PC-3 (cell line): ENCODE measurements at regions not wholly inside any gene's neighbourhood (a gene's known extent, or its start where the extent isn't known, plus 50 kb on each side); places are given as distances from the start of the nearest gene placed in this dataset.
A peak's percentile ranks its signal among the peaks of the same experiment; 100 is the strongest.

Source experiments
- ATAC-seq: fragments of 200-7000 bp; cut with Tn5 transposase; 2 replicates; pipeline ENCODE4 v1.9.1; 2020; ENCODE audit warnings: mild to moderate bottlenecking, moderate library complexity
- BruUV-seq: library from RNA; stranded (reverse); fragments of 400-500 nt; replicated peaks from 2 replicates; lab custom pipeline; 2021; lab: Mats Ljungman, UMichigan
- CTCF ChIA-PET: fragments of 300-600 bp; sonication (Branson Sonifier 250); formaldehyde crosslinking; loops from one replicate; lab custom pipeline; 2022; ENCODE audit warnings: antibody characterized with exemption; lab: Charles Lee
- POLR2A ChIA-PET: fragments of 300-600 bp; sonication (Branson Sonifier 250); formaldehyde crosslinking; loops from one replicate; lab custom pipeline; 2022; ENCODE audit warnings: antibody characterized with exemption; ENCODE audit not compliant: unreplicated experiment; lab: Charles Lee
- DNase-seq: peaks from one replicate; pipeline ENCODE4 v3.0.0-alpha.2; 2015
- H2AFZ ChIP-seq: fragments of 300-600 bp; sonication (generic); 2 replicates; pipeline ENCODE4 v1.6.0; 2016; ENCODE audit warnings: antibody characterized with exemption, low read length
- H3F3A ChIP-seq: fragments of 300-600 bp; sonication (generic); one replicate; pipeline ENCODE4 v1.6.0; 2017; ENCODE audit warnings: antibody characterized with exemption, low read length, control low read depth, mild to moderate bottlenecking; ENCODE audit not compliant: unreplicated experiment
- H3K27ac ChIP-seq: fragments of 300-600 bp; sonication (generic); 2 replicates; pipeline ENCODE4 v1.5.1; 2016; ENCODE audit warnings: mild to moderate bottlenecking, low read length
- H3K27me3 ChIP-seq: fragments of 300-600 bp; sonication (generic); 2 replicates; pipeline ENCODE4 v1.6.1; 2016; ENCODE audit warnings: low read length, mixed read lengths
- H3K36me3 ChIP-seq: fragments of 300-600 bp; sonication (generic); 2 replicates; pipeline ENCODE4 v1.6.1; 2016; ENCODE audit warnings: low read depth, mixed run types, low read length, mixed read lengths
- H3K4me1 ChIP-seq: fragments of 300-600 bp; sonication (generic); 2 replicates; pipeline ENCODE4 v1.5.1; 2016; ENCODE audit warnings: low read length; ENCODE audit not compliant: insufficient read depth
- H3K4me2 ChIP-seq: fragments of 300-600 bp; sonication (generic); 2 replicates; pipeline ENCODE4 v1.6.0; 2016; ENCODE audit warnings: low read length
- H3K4me3 ChIP-seq: fragments of 300-600 bp; sonication (generic); 2 replicates; pipeline ENCODE4 v1.5.1; 2016; ENCODE audit warnings: mild to moderate bottlenecking, low read length, mixed read lengths
- H3K79me2 ChIP-seq: fragments of 300-600 bp; sonication (generic); 2 replicates; pipeline ENCODE4 v1.6.1; 2017; ENCODE audit warnings: low read length, mixed read lengths
- H3K9ac ChIP-seq: fragments of 300-600 bp; sonication (generic); 2 replicates; pipeline ENCODE4 v1.6.0; 2016; ENCODE audit warnings: mild to moderate bottlenecking, low read length
- H3K9me2 ChIP-seq: fragments of 300-600 bp; sonication (generic); replicated peaks from 2 replicates; pipeline ENCODE4 v1.6.1; 2016; ENCODE audit warnings: mixed run types, low read length, mixed read lengths
- H3K9me3 ChIP-seq: fragments of 300-600 bp; sonication (generic); 2 replicates; pipeline ENCODE4 v1.6.1; 2016; ENCODE audit warnings: low read length, mixed read lengths
- H4K20me1 ChIP-seq: fragments of 300-600 bp; sonication (generic); 2 replicates; pipeline ENCODE4 v1.6.1; 2016; ENCODE audit warnings: low read length, mixed read lengths
- EZH2 ChIP-seq: fragments of 300-600 bp; sonication (generic); IDR thresholded peaks from one replicate; pipeline ENCODE4 v1.6.1; 2017; ENCODE audit warnings: antibody characterized with exemption, mild to moderate bottlenecking, low read length; ENCODE audit not compliant: unreplicated experiment
- EZH2phosphoT487 ChIP-seq: fragments of 300-600 bp; sonication (generic); IDR thresholded peaks from 2 replicates; pipeline ENCODE4 v1.6.1; 2018; ENCODE audit warnings: mild to moderate bottlenecking, antibody characterized with exemption, low read length, borderline replicate concordance
- intact Hi-C: fragments of 100-400 bp; cut with micrococcal nuclease; formaldehyde crosslinking; loops from 2 replicates; pipeline ENCODE4 v1.9.0; 2023
- TF ChIP-seq, protein P1 (sequence below): fragments of 300-600 bp; sonication (generic); conservative IDR thresholded peaks from 2 replicates; pipeline ENCODE4 v1.5.1; 2017; ENCODE audit warnings: antibody characterized with exemption, low read depth, mild to moderate bottlenecking, low read length

GRCh38 chr7:130910949-130911944, 177.2 kb upstream of the KLF14 start:
- H2AFZ ChIP-seq = no peak overlapping the region
- H3K4me1 ChIP-seq = peaks cover 53% of the 10 kb centered on the region
- H3K79me2 ChIP-seq = peaks cover 93% of the 10 kb centered on the region
- H3K27ac ChIP-seq = peak overlapping the region; percentile 99
- H3K9me2 ChIP-seq = no peaks in the 10 kb centered on the region
- H3K9me3 ChIP-seq = no peaks in the 10 kb centered on the region
- CTCF ChIA-PET = interaction anchor here (2.6 kb wide), 1 partner anchor 14 kb away, joined by 14 read pairs; no protein-coding TSS in a partner anchor
- BruUV-seq = TSS peak; percentile 31
- ATAC-seq (peak; percentile 6), DNase-seq (peak; percentile 55)
- TF ChIP-seq EZH2phosphoT487 (no peak), EZH2 (no peak)
- TF ChIP-seq, protein P1, sequence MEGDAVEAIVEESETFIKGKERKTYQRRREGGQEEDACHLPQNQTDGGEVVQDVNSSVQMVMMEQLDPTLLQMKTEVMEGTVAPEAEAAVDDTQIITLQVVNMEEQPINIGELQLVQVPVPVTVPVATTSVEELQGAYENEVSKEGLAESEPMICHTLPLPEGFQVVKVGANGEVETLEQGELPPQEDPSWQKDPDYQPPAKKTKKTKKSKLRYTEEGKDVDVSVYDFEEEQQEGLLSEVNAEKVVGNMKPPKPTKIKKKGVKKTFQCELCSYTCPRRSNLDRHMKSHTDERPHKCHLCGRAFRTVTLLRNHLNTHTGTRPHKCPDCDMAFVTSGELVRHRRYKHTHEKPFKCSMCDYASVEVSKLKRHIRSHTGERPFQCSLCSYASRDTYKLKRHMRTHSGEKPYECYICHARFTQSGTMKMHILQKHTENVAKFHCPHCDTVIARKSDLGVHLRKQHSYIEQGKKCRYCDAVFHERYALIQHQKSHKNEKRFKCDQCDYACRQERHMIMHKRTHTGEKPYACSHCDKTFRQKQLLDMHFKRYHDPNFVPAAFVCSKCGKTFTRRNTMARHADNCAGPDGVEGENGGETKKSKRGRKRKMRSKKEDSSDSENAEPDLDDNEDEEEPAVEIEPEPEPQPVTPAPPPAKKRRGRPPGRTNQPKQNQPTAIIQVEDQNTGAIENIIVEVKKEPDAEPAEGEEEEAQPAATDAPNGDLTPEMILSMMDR = no peak
- H3K4me2 ChIP-seq = peak overlapping the region; percentile 92
- H3F3A ChIP-seq = peaks cover 44% of the 10 kb centered on the region
- H3K9ac ChIP-seq = peak overlapping the region; percentile 94
- no peaks in the 10 kb centered on the region for H3K27me3 ChIP-seq
- H3K36me3 ChIP-seq = peaks cover 43% of the 10 kb centered on the region
- H3K4me3 ChIP-seq = peak overlapping the region; percentile 92
- peaks cover 37% of the 10 kb centered on the region for H4K20me1 ChIP-seq
- POLR2A ChIA-PET = interaction anchor here (0.7 to 2.5 kb wide), 5 partner anchors 8 to 152 kb away, joined by 3 to 49 read pairs (median 7); no protein-coding TSS in a partner anchor
- intact Hi-C loops = no loop called here

DNA sequence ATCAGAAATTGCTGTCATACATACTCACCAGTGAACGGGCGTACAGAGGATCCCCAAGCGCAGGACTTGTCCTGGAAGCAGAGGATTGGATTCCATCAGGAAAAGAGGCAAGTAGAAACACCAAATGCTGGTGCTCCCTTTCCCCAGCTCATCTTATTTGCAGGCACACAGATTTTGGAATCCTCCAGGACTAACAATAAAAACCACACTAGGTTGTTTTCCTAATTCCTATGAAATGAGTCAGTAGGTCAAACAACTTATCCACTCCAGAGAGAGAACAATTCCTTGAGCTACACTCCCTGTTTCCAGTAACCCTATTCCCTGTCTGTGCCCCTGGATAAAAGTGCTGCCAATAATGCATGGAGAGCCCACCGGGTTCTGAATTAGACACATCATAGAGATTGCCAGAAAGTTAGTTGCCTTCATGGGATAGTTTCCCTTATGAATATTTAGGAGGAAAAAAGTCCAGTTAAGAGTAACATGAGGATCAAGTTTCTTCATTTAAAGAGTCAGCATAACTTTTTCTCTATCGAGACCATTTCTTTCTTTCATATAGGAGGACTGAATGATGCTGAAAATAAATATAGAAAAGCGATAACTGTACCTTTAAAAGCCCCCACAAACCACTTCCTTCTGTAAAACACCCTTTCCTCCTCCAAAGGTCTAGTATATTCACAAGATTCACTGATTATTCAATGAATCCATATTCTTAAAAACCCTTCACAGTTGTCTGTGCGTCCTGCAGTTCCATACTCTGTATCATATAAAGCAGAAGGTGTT, 178.3 kb upstream of the KLF14 start:
- intact Hi-C loops = loop anchor here (1.0 to 2.0 kb wide), 3 partner anchors 8 to 85 kb away; no protein-coding TSS in a partner anchor
- H3F3A ChIP-seq = peaks cover 45% of the 10 kb centered on the region
- ChIA-PET CTCF (interaction anchor here (2.6 kb wide), 1 partner anchor 15 kb away, joined by 14 read pairs; no protein-coding TSS in a partner anchor), POLR2A (interaction anchor here (0.6 to 2.5 kb wide), 10 partner anchors 9 to 96 kb away, joined by 3 to 49 read pairs (median 4); no protein-coding TSS in a partner anchor)
- H3K79me2 ChIP-seq = peaks cover 92% of the 10 kb centered on the region
- H4K20me1 ChIP-seq = peaks cover 31% of the 10 kb centered on the region
- no TSS peak for BruUV-seq
- H3K4me2 ChIP-seq = peak overlapping the region; percentile 92
- no peaks in the 10 kb centered on the region for H3K27me3 ChIP-seq
- ATAC-seq (peak; percentile 10), DNase-seq (peak; percentile 83)
- peaks cover 37% of the 10 kb centered on the region for H3K36me3 ChIP-seq
- peak overlapping the region; percentile 94 for H3K9ac ChIP-seq
- no peaks in the 10 kb centered on the region for H3K9me2 ChIP-seq
- peak overlapping the region; percentile 92 for H3K4me3 ChIP-seq
- no peak overlapping the region for H2AFZ ChIP-seq
- peaks cover 56% of the 10 kb centered on the region for H3K4me1 ChIP-seq
- TF ChIP-seq EZH2 = no peak
- no peak for TF ChIP-seq EZH2phosphoT487
- TF ChIP-seq, protein P1 = no peak
- peak overlapping the region; percentile 99 for H3K27ac ChIP-seq
- H3K9me3 ChIP-seq = no peaks in the 10 kb centered on the region
